ENCODE measurements at regions not wholly inside any gene's neighbourhood (a gene's known extent, or its start where the extent isn't known, plus 50 kb on each side); places are given as distances from the start of the nearest gene placed in this dataset.

DNA sequence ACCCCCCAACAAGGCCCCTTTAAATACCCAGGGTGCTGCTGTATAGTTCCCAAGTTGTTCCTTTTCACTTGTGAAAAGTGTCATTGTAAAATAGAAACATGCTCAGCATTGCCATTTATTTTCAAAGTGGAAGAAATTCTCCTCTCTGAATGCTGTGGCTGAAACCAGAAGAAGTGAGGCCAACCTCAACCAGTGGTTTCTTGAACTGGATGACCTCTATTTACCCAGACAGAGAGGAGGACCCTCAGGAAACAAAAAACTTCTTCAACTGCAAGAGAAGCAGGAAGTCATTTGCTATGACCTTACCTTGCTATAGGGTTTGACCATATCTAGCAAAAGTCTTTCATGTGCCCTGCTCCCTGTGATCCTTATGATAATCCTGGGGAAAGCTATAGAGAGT lies 209.7 kb upstream of the RARB start:
- H3K4me3 ChIP-seq (ENCODE audit: low read depth, low read length) = no peak overlapping the region
- DNase-seq (ENCODE audit: low read depth, low spot score) = no peak
- in situ Hi-C loops (cut with HindIII; ENCODE audit: low sequenced_read_pairs) = no loop called here
- TF ChIP-seq, protein P1, sequence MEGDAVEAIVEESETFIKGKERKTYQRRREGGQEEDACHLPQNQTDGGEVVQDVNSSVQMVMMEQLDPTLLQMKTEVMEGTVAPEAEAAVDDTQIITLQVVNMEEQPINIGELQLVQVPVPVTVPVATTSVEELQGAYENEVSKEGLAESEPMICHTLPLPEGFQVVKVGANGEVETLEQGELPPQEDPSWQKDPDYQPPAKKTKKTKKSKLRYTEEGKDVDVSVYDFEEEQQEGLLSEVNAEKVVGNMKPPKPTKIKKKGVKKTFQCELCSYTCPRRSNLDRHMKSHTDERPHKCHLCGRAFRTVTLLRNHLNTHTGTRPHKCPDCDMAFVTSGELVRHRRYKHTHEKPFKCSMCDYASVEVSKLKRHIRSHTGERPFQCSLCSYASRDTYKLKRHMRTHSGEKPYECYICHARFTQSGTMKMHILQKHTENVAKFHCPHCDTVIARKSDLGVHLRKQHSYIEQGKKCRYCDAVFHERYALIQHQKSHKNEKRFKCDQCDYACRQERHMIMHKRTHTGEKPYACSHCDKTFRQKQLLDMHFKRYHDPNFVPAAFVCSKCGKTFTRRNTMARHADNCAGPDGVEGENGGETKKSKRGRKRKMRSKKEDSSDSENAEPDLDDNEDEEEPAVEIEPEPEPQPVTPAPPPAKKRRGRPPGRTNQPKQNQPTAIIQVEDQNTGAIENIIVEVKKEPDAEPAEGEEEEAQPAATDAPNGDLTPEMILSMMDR (IDR thresholded peaks at IDR 0.05; ENCODE audit: low read depth, low read length) = no peak

DNA sequence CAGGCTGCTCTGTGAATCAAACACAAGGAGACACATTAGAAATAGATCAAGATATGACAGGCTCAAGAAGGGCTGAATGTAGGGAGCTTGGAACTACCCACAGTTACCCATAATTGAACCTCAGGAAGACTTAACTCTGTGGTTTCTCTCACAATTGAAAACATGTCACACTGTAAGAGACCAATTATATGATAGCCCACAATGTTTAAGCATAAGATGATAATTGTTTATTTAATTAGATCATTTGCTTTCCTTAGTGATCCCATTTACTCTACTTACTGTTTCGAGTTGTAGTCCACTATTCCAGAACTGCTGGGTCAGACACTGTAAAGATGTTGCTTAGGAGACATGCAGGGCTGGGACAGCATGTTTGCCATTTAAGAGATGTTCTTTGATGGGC lies 201.3 kb upstream of the RARB start:
- DNase-seq (ENCODE audit: low read depth, low spot score) = no peak
- in situ Hi-C loops (cut with HindIII; ENCODE audit: low sequenced_read_pairs) = no loop called here
- H3K4me3 ChIP-seq (ENCODE audit: low read depth, low read length) = no peak overlapping the region
- TF ChIP-seq, protein P1 (IDR thresholded peaks at IDR 0.05; ENCODE audit: low read depth, low read length) = no peak

DNA sequence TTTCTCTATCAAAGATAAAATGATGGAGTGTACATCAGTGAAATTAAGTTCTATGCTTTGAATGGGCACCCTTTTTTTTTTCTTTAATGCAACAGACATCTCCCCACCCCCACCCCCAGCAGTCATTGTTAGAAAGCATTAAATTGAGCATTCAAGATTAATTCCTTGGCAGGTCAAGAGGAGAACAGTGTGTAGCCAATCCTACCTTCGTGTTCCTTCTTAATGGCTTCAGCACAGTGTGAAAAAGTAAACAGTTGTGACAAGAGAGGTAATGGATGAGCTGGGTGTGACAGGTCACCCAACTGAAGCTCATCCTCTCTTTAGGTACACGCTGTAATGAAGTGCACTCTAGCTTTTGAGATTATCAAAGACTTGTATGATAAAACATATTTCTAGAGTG lies 198.5 kb upstream of the RARB start:
- in situ Hi-C loops (cut with HindIII; ENCODE audit: low sequenced_read_pairs) = no loop called here
- TF ChIP-seq, protein P1 (IDR thresholded peaks at IDR 0.05; ENCODE audit: low read depth, low read length) = no peak
- DNase-seq (ENCODE audit: low read depth, low spot score) = no peak
- H3K4me3 ChIP-seq (ENCODE audit: low read depth, low read length) = no peak overlapping the region

DNA sequence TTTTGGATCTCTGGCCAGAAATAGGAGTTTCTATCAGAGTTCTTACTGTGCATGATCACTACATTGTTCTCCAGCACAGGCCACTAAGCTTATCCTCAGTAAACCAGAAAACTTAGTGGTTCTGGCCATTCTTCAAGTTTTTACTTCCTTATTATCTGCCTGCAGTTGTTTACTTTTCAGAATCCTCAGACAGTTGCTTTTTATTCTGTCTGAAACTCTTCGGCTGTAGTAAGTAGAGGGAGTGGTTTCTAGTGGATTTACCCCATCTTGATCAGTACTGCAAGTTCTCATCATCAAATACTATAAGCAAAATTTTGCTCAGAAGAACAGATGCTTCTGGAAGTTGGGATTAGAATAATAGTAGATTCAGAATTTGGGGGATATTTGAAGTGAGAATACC lies 193.0 kb upstream of the RARB start:
- in situ Hi-C loops (cut with HindIII; ENCODE audit: low sequenced_read_pairs) = no loop called here
- peak; percentile 46 for DNase-seq (ENCODE audit: low read depth, low spot score)
- H3K4me3 ChIP-seq (ENCODE audit: low read depth, low read length) = no peak overlapping the region
- TF ChIP-seq, protein P1 (IDR thresholded peaks at IDR 0.05; ENCODE audit: low read depth, low read length) = no peak

DNA sequence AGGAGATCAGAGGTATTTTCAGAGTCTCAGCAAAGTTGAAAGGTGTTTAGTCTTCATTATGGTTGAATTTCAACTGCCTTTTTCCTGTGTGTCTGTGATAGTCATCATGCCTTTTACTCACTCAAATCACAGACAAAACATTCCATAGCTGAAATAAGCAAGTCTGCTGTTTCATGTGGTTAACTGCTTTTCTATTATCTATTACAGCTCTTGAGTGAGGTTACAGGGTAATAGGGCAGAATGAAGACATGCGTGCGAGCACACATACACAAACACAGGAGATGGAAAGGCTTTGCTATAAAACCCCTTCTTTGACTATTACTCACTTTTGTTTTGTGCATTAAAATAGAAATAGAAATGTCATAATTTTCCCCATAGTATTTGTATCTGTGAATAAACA lies 192.6 kb upstream of the RARB start:
- DNase-seq (ENCODE audit: low read depth, low spot score) = peak; percentile 58
- H3K4me3 ChIP-seq (ENCODE audit: low read depth, low read length) = no peak overlapping the region
- TF ChIP-seq, protein P1 (IDR thresholded peaks at IDR 0.05; ENCODE audit: low read depth, low read length) = no peak
- in situ Hi-C loops (cut with HindIII; ENCODE audit: low sequenced_read_pairs) = no loop called here

DNA sequence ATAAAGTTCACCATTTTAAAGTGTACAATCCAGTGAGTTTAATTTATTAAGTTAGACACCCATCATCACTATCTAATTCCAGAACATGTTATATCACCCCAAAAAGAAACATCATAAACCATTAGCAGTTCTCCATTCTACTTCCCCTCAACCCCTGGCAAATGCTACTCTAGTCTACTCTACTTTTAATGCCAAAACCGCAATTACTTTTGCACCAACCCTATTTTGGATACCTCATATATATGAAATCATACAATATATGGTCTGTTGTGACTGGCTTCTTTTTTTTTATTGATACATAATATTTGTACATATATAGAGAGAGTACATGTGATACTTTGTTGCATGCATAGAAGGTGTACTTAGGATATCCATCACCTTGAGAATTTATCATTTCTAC lies 190.5 kb upstream of the RARB start:
- in situ Hi-C loops (cut with HindIII; ENCODE audit: low sequenced_read_pairs) = no loop called here
- H3K4me3 ChIP-seq (ENCODE audit: low read depth, low read length) = no peak overlapping the region
- no peak for DNase-seq (ENCODE audit: low read depth, low spot score)
- TF ChIP-seq, protein P1 (IDR thresholded peaks at IDR 0.05; ENCODE audit: low read depth, low read length) = no peak

DNA sequence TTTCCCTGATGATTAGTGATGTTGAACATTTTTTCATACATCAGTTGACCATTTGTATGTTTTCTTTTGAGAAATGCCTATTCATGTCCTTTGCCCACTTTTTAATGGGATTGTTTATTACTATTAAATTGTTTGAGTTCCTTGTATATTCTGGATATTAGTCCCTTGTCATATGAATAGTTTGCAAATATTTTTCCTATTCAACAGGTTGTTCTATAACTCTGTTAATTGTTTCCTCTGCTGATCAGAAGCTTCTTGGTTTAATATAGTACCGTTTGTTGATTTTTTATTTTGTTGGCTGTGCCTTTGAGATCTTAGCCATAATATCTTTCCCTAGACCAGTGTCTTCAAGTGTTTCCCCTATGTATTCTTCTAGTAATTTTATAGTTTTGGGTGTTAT lies 189.0 kb upstream of the RARB start:
- in situ Hi-C loops (cut with HindIII; ENCODE audit: low sequenced_read_pairs) = no loop called here
- no peak overlapping the region for H3K4me3 ChIP-seq (ENCODE audit: low read depth, low read length)
- no peak for DNase-seq (ENCODE audit: low read depth, low spot score)
- TF ChIP-seq, protein P1 (IDR thresholded peaks at IDR 0.05; ENCODE audit: low read depth, low read length) = no peak

Measured in astrocyte of the spinal cord (primary cell).